GM18511 (cell line): ENCODE measurements at regions not wholly inside any gene's neighbourhood (a gene's known extent, or its start where the extent isn't known, plus 50 kb on each side); places are given as distances from the start of the nearest gene placed in this dataset.
"Not testable (repeated sequence)": the region's sequence is repeated elsewhere in the genome, so short reads cannot be mapped to it uniquely, and the experiment has no call there.

Experiments
- ATAC-seq: cut with Tn5 transposase; IDR thresholded peaks from one replicate; pipeline ENCODE4 v1.9.1; 2021; ENCODE audit warnings: mild to moderate bottlenecking, moderate library complexity; ENCODE audit not compliant: unreplicated experiment

DNA sequence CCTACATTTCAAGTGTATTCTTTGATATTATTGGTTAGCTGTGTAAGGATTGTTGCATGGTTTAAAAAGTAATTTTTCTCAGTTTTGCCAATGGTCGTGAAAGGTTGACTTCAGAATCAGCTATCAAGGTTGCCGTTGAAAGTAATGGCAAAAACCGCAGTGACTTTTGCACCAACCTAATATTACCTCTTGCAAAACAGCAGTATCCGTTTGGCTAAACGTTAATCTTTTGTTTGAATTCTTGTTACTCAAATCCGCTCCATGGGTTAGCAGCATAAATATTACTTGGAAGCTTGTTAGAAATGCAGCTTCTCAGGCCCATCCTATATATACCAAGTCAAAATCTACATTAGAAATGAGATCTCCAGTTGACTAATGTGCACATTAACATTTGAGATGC is 141.6 kb upstream of the PRSS12 start:
- not testable (repeated sequence) for ATAC-seq

DNA sequence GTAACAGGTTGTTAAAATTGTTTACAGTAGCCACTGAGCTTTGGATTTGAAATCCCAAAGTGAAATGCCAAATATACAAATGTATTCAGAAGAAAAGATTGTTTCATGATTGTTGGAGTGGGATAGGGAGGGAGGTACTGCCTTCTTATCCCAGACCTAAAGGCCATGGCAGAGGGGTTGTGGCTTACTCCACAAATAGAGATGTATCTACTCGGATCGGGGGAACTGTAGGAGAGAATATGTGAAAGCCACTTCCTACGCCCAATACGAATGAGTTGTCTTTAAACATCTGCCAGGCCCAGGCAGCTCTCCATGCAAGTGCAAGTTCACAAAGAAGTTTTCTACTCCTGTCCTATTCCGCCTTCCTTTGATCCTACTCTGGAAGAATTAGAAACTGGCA is 150.2 kb upstream of the PRSS12 start:
- not testable (repeated sequence) for ATAC-seq

DNA sequence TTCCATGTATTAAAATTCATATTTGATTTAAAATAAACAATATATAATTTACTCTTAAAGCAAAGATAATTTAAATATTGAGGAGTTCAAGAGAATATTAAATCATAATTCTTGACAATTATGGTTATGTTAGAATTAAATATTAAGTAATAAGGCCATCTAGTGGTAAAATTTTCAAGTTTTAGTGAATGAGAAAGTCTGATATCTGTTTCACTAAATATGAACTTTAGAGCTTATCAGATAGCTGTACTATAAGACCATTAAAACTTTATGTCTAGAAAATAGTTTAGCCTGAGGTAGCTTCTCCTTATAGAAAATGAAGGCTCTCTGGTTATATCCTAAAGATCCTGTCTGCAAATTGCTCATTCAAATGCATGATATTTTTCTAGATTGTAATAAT is 152.1 kb upstream of the PRSS12 start:
- not testable (repeated sequence) for ATAC-seq

DNA sequence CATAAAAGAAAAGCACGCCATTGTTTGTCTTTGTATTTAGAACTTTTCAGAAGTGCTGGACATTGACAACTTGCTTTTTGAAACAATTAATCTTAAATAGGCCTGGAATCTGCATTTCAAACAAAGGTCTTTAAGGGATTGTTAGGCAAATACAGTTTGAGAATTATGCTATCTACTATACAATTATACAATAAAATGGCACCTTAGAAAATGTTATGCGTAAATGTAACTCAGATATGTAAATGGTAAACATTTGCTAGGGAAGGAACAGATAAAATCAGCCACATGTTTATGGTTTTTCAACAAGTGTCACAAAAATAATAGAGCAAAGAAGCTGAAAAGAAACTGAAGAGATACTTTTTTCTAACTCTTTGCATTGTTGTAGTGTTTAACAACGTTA is 152.7 kb upstream of the PRSS12 start:
- ATAC-seq, result not testable (repeated sequence)

DNA sequence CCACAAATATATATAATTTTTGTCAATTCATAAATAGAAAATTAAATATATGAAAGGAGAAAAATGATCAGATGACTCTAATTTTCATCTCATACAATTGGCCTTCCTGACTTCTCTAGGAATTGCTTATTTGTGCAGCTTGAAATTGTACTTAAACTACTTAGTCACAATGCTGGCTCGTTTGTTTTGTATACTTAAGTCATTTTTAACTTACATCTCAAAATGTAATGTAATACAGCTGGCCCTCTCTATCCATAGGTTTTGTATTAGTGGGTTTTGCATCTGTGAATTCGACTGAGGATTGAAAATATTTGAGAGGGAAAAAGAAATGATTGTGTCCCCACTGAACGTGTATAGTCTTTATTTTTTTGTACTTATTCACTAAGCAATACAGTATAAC is 160.1 kb upstream of the PRSS12 start:
- ATAC-seq, result not testable (repeated sequence)

DNA sequence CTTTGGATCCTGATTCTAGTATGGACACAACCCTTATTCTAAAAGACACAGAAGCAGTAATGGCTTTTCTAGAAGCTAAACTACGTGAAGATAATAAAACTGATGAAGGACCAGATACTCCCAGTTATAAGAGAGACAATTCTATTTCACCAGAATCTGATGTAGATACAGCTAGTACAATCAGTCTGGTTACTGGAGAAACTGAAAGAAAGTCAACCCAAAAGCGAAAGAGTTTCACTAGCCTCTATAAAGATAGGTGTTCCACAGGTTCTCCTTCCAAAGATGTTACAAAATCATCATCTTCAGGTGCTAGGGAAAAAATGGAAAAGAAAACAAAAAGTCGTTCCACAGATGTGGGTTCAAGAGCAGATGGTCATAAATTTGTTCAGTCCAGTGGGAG is 161.5 kb upstream of the PRSS12 start:
- not testable (repeated sequence) for ATAC-seq

DNA sequence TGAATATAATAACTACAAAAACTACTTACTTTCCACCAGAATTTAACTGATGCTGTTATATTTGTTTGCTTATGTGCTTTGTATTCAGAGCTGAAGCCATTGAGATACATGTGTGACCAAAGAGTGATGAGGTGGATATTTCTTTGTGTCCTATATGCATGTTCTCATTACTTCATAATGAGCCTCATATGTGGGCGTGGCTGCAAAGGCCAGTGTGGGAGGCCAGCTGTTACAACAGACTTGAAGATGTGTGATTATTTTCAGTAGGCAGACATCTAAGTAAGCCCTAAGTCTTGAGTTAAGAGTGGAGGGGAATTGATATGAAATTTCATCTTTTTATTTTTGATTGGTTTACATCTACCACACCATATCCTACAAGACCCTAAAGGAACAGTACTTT is 163.3 kb upstream of the PRSS12 start:
- ATAC-seq, result not testable (repeated sequence)

DNA sequence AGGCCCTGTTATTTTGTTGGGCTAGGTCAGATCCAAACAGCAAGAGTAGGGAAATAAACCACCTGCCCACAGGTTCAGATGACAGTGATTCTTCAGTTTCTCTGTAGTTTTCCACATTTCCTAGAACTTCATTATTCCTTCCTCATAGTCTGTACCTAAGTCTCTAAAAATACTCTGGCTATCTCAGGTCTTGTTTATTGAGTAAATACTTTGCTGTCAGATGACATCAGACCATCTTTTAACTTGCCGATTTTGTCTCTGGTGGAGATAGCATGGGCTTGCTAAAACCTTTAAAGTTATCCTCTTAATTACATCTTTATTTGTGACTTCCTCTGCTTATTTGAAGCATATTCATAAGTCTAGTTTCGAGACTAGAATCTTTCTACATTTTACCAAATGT is 155.1 kb upstream of the METTL14 start:
- ATAC-seq, result not testable (repeated sequence)

DNA sequence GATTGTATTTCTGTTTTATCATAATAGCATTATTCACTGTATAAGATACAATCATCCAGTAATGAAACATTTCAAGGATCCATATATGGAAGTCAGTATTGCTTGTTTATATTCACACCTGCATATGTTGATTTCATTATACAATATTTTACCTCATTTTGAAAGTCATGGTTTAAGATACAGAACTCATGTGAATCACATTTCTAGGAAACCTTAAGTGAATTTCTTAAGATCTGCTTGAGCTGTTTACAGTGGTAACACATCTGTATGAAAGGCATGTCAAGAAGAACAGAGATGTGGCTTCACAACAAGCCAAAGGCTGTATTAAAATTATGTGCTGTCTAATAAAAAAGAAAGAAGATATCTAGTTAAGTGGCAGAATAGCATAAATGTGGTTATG is 153.2 kb upstream of the METTL14 start:
- ATAC-seq, result not testable (repeated sequence)

DNA sequence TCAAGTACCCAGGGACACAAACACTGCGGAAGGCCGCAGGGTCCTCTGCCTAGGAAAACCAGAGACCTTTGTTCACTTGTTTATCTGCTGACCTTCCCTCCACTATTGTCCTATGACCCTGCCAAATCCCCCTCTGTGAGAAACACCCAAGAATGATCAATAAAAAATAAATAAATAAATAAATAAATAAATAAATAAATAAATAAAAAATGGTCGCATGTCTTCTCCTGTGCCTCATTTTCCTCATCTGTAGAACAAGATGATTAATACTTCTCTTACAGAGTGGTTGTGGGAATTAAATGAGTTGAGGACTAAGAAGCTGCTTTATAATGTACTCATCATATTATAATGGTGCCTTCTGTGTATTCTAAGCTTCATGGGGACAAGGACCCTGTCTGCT is 149.4 kb upstream of the METTL14 start:
- not testable (repeated sequence) for ATAC-seq

DNA sequence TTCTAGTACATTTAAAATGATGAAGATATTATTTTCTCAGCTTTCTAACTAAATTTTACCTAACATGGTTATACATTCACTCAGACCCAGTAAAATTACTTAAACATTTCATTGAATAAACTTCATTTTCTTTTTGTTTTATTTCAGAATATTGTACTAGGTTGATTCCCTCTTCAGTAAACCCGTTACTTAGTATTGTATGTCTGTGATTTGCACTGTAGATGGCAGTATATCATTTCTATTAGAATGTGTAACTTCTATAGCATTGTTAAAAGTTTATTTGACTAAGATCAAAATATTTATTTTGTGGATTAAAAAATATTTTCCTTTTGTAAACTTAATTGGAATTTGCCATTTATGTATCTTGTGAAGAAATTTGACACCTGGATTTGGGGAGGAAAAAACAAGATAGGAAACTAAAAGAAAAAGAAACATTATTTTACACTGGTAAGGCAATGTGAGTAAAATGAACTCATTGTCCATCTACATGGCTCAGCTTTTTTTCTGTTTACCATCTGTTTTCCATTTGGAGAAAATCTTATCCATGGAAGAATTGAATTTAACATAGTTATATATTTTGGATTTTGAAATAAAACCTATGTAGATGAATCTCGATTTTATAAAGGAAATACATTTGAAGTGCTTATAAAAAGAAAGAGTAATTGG is 145.6 kb upstream of the METTL14 start:
- peak; percentile 70 for ATAC-seq

DNA sequence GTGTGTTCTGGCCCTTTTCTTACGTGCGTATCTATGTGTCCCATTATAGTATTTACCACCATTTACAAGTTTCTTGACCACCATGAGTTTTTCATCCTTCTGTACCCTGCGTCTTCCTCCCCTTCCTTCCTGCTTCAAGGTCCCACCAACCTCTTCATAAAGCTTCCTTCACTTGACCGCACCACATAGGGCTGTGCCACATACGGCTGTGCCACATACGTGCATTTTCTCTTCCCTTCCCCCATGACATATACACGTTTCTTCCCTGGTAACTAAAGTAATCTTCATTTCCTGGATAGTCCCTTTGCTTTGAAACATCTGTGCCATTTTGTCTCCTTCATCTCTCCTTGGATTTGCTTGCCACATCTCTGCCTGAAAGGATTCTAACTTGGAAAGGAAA is 128.6 kb upstream of the METTL14 start:
- ATAC-seq, result not testable (repeated sequence)

DNA sequence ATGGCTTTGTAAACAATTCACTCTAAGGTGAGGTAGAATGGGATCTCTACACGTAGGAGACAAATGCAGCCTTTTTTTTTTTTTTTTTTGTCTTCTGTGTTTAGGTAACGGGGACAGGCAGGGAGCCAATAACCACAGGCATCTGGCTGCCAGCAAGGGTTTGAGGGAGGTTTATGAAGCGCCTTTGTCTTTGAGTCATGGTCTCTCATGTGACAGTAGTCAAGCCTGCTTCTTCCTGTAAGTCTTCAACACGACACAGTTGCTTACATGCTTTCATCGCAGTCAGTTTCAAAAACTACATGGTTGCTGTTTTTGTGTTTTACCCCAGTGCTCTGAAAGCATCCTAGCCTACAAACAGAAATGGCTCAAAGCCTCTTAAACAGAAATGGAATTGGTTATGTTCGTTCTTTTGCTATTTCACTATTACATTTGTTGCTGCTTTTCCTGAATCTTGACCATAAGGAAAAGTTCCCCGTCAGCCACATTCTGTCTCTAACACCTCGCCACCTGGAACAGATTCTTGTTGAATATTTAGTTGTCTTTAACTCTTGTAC is 127.8 kb upstream of the METTL14 start:
- peak; percentile 61 for ATAC-seq

DNA sequence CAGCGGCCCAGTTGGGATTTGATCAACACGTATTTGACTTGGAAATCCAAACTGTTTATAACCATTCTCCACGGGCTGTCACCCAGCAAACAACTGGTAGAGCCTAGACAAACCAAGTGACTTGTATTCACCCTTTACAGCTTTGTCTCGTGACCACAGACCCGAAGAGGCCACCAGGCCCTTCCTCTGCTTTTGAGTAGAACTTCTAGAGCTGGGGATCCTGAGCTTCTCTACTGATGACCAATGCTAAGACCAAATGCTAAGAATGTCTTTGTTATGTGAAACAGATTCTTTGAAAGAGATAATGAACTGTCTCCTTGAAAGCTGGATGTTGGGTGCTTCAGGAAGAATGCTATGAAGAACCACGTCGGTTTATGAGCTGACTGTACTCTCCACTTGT is 127.0 kb upstream of the METTL14 start:
- not testable (repeated sequence) for ATAC-seq

DNA sequence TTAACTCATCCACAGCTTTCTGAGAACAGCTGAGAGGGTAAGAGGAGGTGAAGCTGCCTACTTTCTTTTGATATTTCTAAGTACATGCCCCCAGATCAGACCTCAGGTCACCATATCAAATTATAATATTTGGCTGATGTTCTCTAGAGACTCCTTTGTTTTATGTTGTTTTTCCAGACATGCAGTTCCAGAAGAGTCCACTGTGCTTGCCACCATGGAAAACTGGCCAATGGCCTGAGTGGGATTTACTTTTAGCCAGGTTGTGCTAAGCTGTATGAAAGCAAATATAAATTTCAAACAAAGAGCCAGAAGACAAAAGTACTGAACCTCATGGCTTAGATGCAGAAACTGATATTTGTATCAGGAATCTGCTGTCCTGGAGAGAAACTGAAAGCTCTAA is 123.6 kb upstream of the METTL14 start:
- ATAC-seq, result not testable (repeated sequence)

DNA sequence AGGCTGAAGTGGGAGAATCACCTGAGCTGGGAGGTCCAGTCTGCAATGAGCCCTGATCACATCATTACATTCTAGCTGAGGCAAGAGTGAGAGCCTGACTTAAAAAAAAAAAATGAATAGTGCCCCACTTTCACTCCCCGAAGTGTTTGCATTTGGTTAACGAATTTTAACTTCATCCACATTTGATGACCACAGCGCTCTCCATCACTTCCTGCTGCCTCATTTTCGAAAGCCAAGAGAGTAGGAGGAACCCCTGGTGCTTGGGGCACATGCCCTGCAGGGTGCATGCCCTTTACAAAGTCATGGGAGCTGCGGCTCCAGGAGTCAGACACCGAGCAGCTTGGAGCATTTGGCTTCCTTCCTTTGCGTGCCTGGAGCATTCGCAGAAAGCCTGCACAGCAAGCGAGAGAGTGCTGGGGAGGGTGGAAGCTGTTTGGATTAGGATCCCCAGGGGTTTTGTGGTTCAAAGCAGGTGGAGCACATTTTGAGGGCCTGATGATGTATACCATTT is 119.1 kb upstream of the METTL14 start:
- ATAC-seq, result peak; percentile 82

DNA sequence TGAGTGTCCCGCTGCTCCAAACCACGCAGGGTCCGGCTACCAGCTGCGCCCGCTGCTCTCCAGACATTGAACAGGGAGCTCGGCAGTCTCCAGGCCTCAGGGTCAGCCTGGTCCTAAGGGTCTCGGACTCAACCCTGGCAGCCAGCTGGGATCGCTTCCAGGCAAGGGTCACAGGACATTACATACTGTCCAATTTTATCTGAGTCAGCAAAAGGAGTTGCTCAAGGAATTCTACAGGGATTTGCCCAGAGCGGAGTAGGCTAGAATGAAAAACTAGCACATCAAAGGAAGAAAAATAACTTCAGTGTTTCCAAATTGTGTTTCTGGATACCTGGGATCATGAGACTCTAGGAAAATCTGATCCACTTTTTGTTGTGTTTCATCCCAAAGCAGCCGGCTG is 112.2 kb upstream of the METTL14 start:
- not testable (repeated sequence) for ATAC-seq

DNA sequence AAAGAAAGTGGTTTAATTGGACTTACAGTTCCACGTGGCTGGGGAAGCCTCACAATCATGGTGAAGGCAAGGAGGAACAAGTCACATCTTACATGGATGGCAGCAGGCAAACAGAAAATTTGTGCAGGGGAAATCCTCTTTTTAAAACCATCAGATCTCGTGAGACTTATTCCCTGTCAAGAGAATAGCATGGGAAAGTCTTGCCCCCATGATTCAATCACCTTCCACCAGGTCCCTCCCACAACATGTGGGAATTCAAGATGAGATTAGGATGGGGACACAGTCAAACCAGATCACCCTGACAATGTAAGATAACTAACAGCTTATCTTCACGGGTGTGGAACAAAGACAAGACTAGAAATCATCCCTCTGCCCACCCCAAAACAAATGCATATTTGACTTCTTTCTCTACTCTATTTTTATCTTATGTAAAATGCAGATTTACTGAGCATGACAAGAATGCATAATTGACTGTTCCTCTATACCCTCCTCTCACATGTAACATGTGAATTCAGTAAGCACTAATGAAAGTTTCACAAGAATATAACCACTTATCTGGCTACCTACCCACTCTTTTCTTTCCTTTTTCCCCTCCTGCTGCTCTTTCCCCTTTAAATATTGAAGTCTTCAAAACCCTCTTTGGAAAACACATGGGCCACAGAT is 110.8 kb upstream of the METTL14 start:
- not testable (repeated sequence) for ATAC-seq

DNA sequence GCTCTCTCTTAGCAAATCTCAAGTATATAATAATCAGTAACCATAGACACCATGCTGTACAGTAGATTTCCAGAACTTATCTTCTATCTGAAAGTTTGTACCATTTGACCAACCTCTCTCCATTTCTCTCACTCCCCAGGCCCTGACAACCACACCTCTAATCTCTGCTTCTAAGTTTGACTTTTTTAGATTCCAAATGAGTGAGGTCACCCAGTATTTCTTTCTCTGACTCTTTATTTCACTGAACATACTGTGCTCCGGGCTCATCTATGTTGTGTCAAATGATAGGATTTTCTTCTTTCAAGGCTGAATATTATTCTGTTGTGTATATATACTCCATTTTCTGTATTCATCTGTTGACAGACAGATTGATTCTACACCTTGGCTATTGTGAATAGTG is 110.1 kb upstream of the METTL14 start:
- ATAC-seq, result not testable (repeated sequence)

DNA sequence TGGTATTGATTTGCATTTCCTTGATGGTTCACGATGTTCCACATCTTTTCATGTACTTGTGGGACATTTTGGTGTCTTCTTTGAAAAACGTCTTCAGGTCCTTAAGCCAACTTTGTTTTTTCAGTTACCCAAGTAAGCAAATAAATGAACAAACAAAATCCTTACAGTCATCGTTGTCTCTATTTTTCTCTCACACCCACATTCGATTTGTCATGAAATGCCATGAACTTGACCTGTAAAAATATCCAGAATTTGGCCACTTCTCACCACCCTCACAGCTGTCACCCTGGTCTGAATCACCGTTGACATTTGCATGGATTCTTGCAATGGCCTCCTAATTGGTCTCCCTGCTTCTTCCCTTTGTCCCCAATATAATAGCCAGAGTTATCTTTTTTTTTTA is 109.5 kb upstream of the METTL14 start:
- not testable (repeated sequence) for ATAC-seq

DNA sequence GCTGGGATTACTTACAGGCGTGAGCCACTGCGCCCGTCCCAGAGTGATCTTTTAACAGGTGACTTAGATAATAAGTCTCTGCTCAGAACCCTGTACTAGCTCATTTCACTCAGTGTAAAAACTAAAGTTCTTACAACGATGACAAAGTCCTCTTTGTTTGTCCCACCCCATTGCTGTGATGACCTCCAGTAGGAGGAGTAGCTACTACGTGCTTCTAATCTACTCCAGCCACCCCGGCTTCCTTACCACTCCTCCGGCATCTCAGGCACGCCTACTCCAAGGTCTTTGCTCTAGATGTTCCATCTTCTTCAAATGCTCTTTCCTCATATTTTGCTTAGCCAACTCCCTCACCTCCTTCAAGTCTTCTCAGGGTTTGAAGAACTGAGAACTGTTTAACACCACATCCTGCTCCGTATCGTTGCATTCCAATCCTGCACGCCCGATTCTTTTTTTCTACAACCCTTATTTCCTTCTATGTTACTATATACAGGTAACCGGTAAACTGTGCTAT is 108.4 kb upstream of the METTL14 start:
- ATAC-seq, result not testable (repeated sequence)

DNA sequence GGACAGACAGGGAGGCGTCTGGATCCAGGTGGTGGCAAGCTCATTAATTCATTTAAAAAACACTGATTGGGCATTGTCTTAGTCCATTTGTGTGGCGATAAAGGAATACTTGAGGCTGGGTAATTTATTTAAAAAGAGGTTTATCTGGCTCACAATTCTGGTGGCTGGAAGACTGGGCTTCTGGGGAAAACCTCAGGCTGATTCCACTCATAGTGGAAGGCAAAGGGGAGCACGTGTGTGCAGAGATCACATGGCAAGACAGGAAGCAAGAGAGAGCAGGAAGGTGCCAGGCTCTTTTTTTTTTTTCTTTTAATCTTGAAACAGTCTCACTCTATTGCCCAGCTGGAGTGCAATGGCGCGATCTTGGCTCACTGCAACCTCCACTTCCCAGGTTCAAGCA is 100.2 kb upstream of the METTL14 start:
- peak; percentile 16 for ATAC-seq
